GM23248 (cell line): ENCODE measurements at regions not wholly inside any gene's neighbourhood (a gene's known extent, or its start where the extent isn't known, plus 50 kb on each side); places are given as distances from the start of the nearest gene placed in this dataset.
"Not testable (repeated sequence)": the region's sequence is repeated elsewhere in the genome, so short reads cannot be mapped to it uniquely, and the experiment has no call there.

ENCODE experiments used
- DNase-seq: peaks from one replicate; pipeline ENCODE4 v3.0.0-alpha.2; 2015
- H2AFZ ChIP-seq: fragments of 200-600 bp; sonication (generic); 2 replicates; pipeline ENCODE4 v1.6.1; 2016; ENCODE audit warnings: antibody characterized with exemption
- H3F3A ChIP-seq: fragments of 200-600 bp; sonication (generic); 2 replicates; pipeline ENCODE4 v1.6.1; 2016; ENCODE audit warnings: mild to moderate bottlenecking, antibody characterized with exemption, mixed run types; ENCODE audit not compliant: insufficient read depth
- H3K27ac ChIP-seq: fragments of 200-600 bp; sonication (generic); 2 replicates; pipeline ENCODE4 v1.5.1; 2016; ENCODE audit warnings: mild to moderate bottlenecking
- H3K27me3 ChIP-seq: fragments of 200-600 bp; sonication (generic); replicated peaks from 2 replicates; pipeline ENCODE4 v1.6.1; 2016; ENCODE audit warnings: mild to moderate bottlenecking; ENCODE audit not compliant: insufficient read depth
- H3K36me3 ChIP-seq: fragments of 200-600 bp; sonication (generic); 2 replicates; pipeline ENCODE4 v1.6.1; 2016; ENCODE audit warnings: low read depth, mild to moderate bottlenecking
- H3K4me1 ChIP-seq: fragments of 200-600 bp; sonication (generic); 2 replicates; pipeline ENCODE4 v1.6.1; 2016; ENCODE audit warnings: mild to moderate bottlenecking; ENCODE audit not compliant: insufficient read depth
- H3K4me2 ChIP-seq: fragments of 200-600 bp; sonication (generic); one replicate; pipeline ENCODE4 v1.6.1; 2016; ENCODE audit warnings: mild to moderate bottlenecking; ENCODE audit not compliant: unreplicated experiment
- H3K4me3 ChIP-seq: fragments of 200-600 bp; sonication (generic); 2 replicates; pipeline ENCODE4 v1.5.1; 2016; ENCODE audit warnings: mild to moderate bottlenecking
- H3K79me2 ChIP-seq: fragments of 200-600 bp; sonication (generic); 2 replicates; pipeline ENCODE4 v1.6.1; 2016; ENCODE audit warnings: mild to moderate bottlenecking; ENCODE audit not compliant: insufficient read depth
- H3K9ac ChIP-seq: fragments of 200-600 bp; sonication (generic); 2 replicates; pipeline ENCODE4 v1.6.1; 2016; ENCODE audit warnings: mild to moderate bottlenecking
- H3K9me2 ChIP-seq: fragments of 200-600 bp; sonication (generic); 2 replicates; pipeline ENCODE4 v1.6.1; 2016; ENCODE audit warnings: mixed run types, mild to moderate bottlenecking, moderate library complexity; ENCODE audit not compliant: insufficient read depth
- H3K9me3 ChIP-seq: fragments of 200-600 bp; sonication (generic); one replicate; pipeline ENCODE4 v1.6.1; 2017; ENCODE audit warnings: low read depth
- H4K20me1 ChIP-seq: fragments of 200-600 bp; sonication (generic); 2 replicates; pipeline ENCODE4 v1.6.0; 2016; ENCODE audit not compliant: insufficient read depth
- EZH2 ChIP-seq: fragments of 200-600 bp; sonication (generic); IDR thresholded peaks from 2 replicates; pipeline ENCODE4 v1.6.1; 2018; ENCODE audit warnings: antibody characterized with exemption, mild to moderate bottlenecking; ENCODE audit not compliant: insufficient read depth, poor library complexity, severe bottlenecking
- EZH2phosphoT487 ChIP-seq: fragments of 200-600 bp; sonication (generic); IDR thresholded peaks from 2 replicates; pipeline ENCODE4 v1.6.1; 2018; ENCODE audit warnings: antibody characterized with exemption, moderate library complexity, mild to moderate bottlenecking, low read depth; ENCODE audit not compliant: insufficient read depth
- WGBS, 2 experiments: methylation state at CpG; one replicate each; pipeline ENCODE4 v1.1.6; 2015 to 2017; ENCODE audit warnings: low lambda C conversion rate in 2 of 2, low coverage in 1 of 2; ENCODE audit errors: missing lambda C conversion rate in 2 of 2; 5-methylcytosine and 5-hydroxymethylcytosine counted together
- in situ Hi-C: fragments of 300-500 bp; cut with MboI; formaldehyde crosslinking; loops from 2 replicates; pipeline ENCODE4 v1.15.0; 2020

DNA sequence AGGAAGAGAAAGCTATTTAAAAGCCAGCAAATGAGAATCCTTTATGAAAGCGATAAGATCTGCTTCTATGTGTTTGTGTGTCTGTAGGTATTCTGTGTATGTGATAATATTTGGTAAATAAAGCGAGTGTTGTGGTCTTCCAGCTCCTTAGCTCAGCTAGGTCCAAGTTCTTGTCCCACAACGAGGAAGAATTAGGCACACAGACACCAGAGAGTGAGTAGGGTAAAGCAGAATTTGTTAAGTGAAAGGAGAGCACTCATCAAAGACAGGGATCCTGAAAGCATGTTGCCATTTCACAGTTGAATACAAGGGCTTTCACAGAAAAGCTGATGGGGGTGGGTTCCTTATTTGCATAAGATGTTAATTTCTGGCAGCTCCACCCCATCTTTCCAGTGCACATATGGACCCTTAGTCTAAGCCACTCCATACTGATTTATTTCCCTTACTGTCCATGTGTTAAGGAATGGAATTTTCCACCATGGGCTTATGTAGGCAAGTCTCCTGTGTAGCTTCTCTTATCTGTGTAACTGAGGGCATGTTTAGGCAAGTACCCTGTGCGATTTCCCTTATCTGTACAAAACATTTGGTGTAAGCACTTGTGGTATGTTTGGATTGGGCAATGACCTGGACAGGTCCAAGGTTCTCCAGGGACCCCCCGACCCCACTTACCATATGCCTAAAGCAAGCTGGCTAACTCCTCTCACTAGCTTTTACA, 165.9 kb upstream of the VIPR2 start:
- H2AFZ ChIP-seq, result no peak overlapping the region
- in situ Hi-C loops, result no loop called here
- no peaks in the 10 kb centered on the region for H3K36me3 ChIP-seq
- TF ChIP-seq EZH2 (no peak), EZH2phosphoT487 (no peak)
- WGBS, 2 experiments, result 10% methylated on average over 5 of the region's 5 CpGs
- H3K27me3 ChIP-seq, result no peaks in the 10 kb centered on the region
- H3K9ac ChIP-seq, result no peak overlapping the region
- no peaks in the 10 kb centered on the region for H3K9me2 ChIP-seq
- no peaks in the 10 kb centered on the region for H3F3A ChIP-seq
- no peaks in the 10 kb centered on the region for H3K9me3 ChIP-seq
- H3K4me2 ChIP-seq, result no peak overlapping the region
- no peaks in the 10 kb centered on the region for H4K20me1 ChIP-seq
- H3K4me3 ChIP-seq, result no peak overlapping the region
- no peaks in the 10 kb centered on the region for H3K79me2 ChIP-seq
- no peak for DNase-seq
- H3K27ac ChIP-seq, result no peak overlapping the region
- no peaks in the 10 kb centered on the region for H3K4me1 ChIP-seq

DNA sequence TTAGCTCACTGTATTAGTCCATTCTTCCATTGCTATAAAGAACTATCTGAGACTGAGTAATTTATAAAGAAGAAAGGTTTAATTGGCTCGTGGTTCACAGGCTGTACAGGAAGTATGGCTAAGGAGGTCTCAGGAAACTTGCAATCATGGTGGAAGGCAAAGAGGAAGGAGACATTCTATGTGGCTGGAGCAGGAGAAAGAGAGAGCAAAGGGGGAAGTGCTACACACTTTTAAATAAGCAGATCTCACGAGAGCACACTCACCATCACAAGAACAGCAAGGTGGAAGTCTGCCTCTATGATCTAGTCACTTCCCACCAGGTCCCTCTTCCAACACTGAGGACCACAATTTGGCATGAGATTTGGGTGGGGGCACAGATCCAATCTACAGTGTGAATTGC, 164.5 kb upstream of the VIPR2 start:
- H3K27ac ChIP-seq, H3F3A ChIP-seq, H3K4me1 ChIP-seq, DNase-seq, H3K79me2 ChIP-seq, in situ Hi-C loops, H3K36me3 ChIP-seq, H3K4me3 ChIP-seq, H3K9me3 ChIP-seq, H3K9ac ChIP-seq, H4K20me1 ChIP-seq, H2AFZ ChIP-seq, H3K9me2 ChIP-seq, H3K27me3 ChIP-seq, H3K4me2 ChIP-seq: not testable (repeated sequence)
- 0% methylated on average over 2 of the region's 2 CpGs for WGBS, 2 experiments

DNA sequence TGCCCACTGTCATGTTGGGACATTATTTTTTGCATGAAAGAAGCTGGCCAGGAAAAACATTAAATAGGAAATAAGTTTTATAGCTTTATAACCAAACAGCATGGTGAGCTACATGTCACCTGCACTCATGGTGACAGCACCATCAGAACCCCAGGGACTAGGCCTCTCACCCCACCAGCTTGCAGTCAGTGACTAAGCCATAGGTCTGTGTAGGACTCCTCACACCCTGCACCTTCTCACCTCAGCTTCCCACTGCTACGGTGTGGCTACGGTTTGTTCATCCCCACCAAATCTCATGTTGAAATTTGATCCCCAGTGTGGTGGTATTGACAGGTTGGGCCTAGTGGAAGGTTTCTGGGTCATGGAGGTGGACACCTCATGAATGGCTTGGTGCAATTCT, 161.3 kb upstream of the VIPR2 start:
- H4K20me1 ChIP-seq, result no peaks in the 10 kb centered on the region
- in situ Hi-C loops, result no loop called here
- no peaks in the 10 kb centered on the region for H3K27me3 ChIP-seq
- no peak for DNase-seq
- H3K4me2 ChIP-seq, result no peak overlapping the region
- H3F3A ChIP-seq, result no peaks in the 10 kb centered on the region
- H3K9me2 ChIP-seq, result no peaks in the 10 kb centered on the region
- no peaks in the 10 kb centered on the region for H3K9me3 ChIP-seq
- no peak overlapping the region for H2AFZ ChIP-seq
- H3K4me3 ChIP-seq, result no peak overlapping the region
- H3K36me3 ChIP-seq, result no peaks in the 10 kb centered on the region
- TF ChIP-seq EZH2phosphoT487 (no peak), EZH2 (no peak)
- H3K9ac ChIP-seq, result no peak overlapping the region
- H3K27ac ChIP-seq, result no peak overlapping the region
- WGBS, 2 experiments, result 25 to 36% methylated on average over 2 of the region's 2 CpGs
- no peaks in the 10 kb centered on the region for H3K4me1 ChIP-seq
- no peaks in the 10 kb centered on the region for H3K79me2 ChIP-seq

DNA sequence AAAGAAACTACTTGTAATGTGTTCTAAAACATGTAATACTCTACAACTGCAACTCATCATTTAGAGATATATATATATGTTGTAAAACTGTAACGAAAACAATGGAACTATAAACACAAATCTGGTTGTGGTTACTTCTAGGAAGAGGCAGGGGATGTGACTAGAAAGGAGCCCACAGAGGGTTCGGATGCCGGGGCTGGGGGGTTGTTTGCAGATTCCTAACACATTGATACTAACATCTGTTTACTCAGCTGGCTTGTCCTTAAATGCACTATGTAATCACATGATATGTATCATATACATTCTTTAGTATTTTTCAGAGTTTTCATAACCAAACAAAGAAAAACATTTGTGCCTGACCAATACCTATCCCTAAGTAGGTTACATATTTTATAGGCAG, 160.5 kb upstream of the VIPR2 start:
- in situ Hi-C loops, H3K4me3 ChIP-seq, DNase-seq, H3K9me2 ChIP-seq, H3F3A ChIP-seq, H2AFZ ChIP-seq, H3K27ac ChIP-seq, H3K9me3 ChIP-seq, H3K9ac ChIP-seq, H3K27me3 ChIP-seq, H3K4me2 ChIP-seq, H3K4me1 ChIP-seq, H3K36me3 ChIP-seq, H3K79me2 ChIP-seq, H4K20me1 ChIP-seq: not testable (repeated sequence)
- WGBS, 2 experiments, result 0 to 4% methylated on average over 3 of the region's 3 CpGs

DNA sequence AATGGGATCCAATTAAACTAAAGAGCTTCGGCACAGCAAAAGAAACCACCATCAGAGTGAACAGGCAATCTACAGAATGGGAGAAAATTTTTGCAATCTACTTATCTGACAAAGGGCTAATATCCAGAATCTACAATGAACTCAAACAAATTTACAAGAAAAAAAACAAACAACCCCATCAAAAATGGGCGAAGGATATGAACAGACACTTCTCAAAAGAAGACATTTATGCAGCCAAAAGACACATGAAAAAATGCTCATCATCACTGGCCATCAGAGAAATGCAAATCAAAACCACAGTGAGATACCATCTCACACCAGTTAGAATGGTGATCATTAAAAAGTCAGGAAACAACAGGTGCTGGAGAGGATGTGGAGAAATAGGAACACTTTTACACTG, 158.8 kb upstream of the VIPR2 start:
- H3K4me2 ChIP-seq, H3K27me3 ChIP-seq, H3F3A ChIP-seq, H4K20me1 ChIP-seq, DNase-seq, H3K9me3 ChIP-seq, H3K4me3 ChIP-seq, H3K9me2 ChIP-seq, H3K79me2 ChIP-seq, in situ Hi-C loops, H3K36me3 ChIP-seq, H3K9ac ChIP-seq, H2AFZ ChIP-seq, H3K4me1 ChIP-seq, H3K27ac ChIP-seq: not testable (repeated sequence)
- 0 to 6% methylated on average over 2 of the region's 2 CpGs for WGBS, 2 experiments
